NCI-H1105 treated with DMSO at 0.1 percent for 48 hours (cell line): ENCODE measurements at regions not wholly inside any gene's neighbourhood (a gene's known extent, or its start where the extent isn't known, plus 50 kb on each side); places are given as distances from the start of the nearest gene placed in this dataset.
A peak's percentile ranks its signal among the peaks of the same experiment; 100 is the strongest.
"Not testable (repeated sequence)": the region's sequence is repeated elsewhere in the genome, so short reads cannot be mapped to it uniquely, and the experiment has no call there.

Experiments
- DNase-seq: peaks from one replicate; lab custom pipeline; 2025; lab: John Stamatoyannopoulos, UW

DNA sequence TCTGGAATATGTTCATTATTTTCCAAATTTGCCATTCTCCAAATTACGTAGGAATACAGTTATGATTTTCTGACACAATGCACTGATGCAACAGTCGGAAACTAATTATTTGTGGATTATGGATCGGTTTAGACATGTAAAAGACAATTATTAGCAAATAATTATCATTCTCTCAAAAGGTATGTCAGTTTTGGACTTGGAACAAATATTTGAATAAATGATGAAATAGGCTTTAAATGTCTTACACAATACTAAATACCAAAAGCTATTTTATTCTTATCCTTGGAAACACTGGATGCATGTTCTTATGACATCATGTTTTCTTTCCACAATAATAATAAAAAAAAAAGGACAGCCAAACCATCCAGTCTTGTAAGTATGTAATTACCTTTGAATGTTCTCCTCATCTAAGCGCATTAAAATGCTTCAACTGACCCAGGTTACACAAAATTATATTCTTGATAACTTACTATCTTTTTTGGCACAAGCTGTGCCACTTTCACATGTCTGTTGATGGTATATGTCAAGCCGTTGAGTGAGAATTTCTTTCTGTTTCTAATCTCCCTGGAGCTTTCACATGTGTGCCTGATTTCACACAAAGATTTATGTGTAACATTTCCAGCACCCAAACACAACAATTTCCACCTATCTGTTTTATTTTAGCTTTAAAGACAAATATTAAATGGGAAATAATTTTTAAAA is 238.5 kb upstream of the ZNF385D start:
- peak; percentile 14 for DNase-seq

DNA sequence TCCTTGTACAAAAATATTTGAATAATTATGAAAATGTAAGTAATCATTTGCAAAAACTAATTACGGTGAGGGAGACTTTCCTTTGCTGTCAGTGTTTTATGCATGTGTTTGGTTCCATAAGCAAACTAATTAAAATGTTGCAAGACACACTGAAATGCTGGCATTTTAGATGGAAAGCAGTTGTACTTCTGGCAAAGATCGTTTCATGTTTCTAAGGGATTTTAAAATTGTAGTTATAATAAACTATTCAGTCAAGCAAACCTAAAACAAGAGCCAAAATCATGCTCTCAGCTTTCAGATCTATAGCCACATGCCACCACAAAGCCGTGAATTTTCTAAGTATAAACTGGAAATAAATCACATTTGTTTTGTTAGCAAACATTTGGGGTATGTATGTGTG is 240.1 kb upstream of the ZNF385D start:
- DNase-seq: no peak

DNA sequence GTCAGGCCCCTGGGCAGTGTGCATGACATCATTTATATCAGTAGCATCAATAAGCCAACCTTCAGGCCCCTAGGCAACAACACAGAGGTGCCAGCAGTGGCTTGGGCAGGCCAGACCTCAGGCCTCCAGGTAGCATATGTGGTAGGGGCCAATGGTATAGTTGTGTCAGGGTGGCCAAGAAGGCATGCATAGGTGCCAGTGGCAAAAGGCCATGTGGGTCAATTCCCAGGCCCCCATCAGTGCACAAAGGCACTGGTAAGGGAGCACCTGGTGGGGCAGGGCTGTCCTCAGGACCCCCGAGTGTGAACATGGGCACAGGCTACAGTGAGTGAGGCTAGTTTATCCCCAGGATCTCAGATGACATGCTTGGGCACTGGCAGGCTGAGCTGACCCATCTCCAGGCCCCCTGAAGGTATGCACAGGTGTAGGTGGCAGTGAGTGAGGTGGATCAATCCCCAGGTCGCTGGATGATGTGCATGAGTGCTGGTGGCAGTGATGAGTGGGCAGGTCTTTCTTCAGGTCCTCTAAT is 244.1 kb upstream of the ZNF385D start:
- DNase-seq: no peak

DNA sequence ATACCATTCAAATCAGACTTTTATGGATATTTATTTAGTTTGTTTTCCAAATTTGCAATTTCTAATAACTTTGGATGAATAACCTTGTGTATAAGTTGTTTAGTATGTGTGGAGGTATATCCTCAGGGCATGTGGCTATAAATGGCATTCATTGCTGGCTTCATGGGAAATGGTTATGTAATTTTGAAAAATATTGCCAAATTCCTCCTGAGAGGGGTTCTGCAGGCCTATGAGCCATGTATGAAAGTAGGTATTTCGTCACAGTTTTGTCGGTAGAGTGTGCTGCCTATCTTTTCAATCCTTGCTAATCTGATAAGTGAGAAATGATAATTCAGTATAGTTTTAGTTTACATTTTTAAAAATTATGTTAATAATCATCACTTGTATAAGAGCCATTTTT is 256.4 kb upstream of the ZNF385D start:
- no peak for DNase-seq

DNA sequence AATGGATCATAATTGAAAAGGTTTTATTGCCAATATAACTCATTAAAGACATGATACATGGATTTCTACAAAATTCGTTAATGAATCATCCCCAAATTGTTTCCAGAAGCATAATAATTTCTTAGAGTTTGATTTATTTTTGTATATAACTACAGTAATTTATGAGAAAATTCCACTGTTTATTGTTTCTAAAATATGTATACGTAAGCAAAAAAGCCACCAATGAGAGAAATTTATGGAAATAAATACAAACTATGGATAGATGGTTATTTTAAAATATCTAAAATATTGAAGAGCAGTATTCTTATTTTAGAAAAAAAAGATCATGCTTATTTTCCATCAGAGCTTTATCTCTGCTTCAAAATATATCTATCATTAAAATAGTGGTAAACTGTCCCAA is 260.0 kb upstream of the ZNF385D start:
- no peak for DNase-seq

DNA sequence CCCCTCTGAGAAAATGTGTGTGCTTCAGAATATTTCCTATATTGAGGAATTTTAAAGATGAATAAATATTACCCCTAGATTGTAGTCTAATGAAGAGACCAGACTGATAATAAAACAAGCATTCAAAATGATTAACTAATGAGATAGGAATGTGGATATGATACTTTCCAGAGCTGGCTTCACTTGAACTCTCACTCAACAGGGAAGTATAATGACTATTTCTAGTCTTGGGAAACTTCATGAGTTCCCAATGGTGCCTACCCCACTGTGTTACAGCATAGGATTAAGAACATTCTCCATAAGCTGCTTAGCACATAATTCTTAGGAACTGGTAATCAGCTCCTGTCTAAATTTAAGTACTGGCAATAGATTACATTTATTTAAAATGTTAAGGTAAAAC is 261.5 kb upstream of the ZNF385D start:
- DNase-seq: no peak

DNA sequence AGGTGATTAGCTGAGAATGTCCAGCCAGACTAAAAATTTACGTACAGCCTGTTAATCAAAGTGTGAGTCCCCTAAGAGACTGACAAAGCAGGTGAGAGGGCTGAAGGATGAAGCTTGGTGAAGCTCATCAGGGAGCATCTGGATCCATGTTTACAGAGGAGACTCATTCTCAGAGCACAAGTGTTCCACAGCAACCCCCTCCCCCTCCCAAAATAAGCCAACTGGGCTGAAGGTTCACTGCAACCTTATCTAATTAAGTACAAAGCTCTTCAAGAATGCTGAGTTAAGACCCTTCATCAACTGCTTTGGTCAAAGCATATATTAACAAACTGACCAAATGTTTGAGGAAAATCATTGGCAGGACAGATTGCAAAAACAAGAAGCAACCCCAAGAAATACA is 262.6 kb upstream of the ZNF385D start:
- no peak for DNase-seq

DNA sequence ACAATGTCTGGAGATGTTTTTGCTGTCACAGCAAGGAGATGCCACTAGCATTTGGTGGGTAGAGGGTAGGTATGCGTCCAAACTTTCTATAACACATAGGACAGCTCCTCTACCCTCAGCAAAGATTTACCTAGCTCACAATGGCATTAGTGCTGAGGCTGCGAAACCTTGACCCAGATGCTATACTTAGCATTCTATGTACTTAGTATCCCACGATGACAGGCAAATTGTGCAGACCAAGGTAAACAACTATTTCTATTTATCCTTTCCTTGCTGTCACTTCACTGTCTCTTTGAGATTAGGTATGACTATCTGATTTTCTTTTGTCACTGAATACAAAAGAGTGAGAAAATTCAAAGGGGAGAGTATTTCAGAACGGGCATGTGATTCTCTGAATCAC is 265.2 kb upstream of the ZNF385D start:
- no peak for DNase-seq

DNA sequence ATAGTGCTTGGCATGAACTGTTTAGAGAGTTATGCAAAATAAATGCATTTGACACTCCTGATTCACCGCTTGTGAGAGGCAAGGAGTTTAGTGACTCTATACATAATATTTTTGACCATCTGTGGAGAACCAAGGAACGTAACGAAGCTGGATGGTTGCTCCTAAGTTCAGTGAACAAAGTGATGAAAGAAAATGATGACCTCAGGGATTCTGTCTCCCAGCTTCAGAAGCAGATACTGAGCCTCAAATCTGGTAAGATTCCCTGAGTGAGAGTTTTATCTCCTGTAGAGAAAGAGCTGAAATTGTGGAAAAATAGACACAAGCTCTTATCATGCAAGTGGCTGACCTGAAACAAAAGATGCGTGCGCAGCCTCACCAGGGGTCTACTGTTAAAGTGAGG is 273.6 kb upstream of the ZNF385D start:
- DNase-seq: not testable (repeated sequence)

DNA sequence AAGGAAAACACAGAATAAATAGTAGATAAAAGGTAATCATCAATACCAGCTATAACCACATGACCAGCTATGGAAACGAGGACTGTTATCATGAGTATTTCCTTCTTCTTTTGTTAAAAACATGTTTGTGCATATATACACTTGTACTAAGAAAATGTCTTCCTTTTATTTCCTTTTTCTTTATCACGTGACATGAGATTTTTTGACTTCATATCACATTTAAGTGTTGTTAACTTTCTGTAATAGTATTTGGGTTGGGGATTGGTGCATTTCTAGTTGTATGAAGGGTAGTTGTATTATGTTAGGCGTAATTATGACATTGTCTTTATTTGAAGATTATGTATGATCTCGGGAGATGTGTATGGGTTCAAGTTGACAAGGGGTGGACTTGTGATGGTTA is 278.5 kb upstream of the ZNF385D start:
- DNase-seq: no peak

DNA sequence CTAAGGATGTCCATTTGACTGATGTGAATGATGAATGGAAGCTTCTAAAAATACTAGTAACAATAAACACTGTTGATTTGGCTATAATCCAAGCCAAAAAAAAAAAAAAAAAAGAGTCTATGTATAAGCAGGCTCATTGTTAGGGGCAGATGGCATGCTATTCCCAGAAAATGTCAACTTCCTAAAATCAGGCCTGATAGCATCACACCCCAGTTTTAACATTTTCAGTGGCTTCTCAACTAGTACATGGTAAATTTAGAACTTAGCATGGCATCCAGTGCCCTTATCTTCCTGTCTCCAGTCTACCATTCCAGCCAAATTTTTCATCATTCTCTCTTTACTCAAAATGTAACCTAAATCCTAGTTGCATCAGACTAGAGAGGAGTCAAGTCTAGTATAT is 288.2 kb upstream of the ZNF385D start:
- no peak for DNase-seq

DNA sequence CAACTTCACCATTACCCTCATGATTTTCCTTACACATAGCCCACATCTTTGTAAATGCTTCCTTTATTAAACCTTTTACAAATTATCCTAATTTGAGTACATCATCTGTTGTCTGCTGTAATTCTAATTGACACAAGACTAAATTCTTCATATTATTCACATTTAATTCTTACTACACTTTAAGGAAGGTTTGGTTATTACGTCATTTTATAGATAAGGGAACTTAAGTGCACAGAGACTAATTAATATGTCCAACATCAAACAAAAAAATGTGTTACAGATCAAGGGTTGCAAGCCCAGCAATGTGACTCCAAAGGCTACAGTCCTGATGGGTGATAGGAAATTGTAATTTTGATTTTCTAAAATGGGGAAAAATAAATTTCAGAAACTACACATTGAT is 289.1 kb upstream of the ZNF385D start:
- DNase-seq: no peak

DNA sequence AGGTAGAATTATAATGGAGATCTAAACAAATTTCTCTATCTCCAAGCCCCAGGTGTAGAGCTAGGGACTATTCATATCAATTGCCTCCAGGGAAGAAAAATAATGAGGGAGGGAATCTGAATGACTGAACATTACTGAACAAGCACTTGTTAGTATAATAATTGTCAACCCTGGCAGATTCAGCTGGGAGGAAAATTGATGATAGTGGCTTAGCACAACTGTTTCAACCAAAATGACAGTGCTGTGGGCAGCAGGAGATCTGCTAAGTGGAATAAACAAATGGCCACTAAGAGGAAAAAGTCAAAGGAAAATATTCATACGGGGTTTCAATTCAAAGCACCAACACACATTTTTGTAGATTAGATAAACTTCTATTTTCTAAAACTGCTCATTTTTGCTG is 294.9 kb upstream of the ZNF385D start:
- peak; percentile 47 for DNase-seq

DNA sequence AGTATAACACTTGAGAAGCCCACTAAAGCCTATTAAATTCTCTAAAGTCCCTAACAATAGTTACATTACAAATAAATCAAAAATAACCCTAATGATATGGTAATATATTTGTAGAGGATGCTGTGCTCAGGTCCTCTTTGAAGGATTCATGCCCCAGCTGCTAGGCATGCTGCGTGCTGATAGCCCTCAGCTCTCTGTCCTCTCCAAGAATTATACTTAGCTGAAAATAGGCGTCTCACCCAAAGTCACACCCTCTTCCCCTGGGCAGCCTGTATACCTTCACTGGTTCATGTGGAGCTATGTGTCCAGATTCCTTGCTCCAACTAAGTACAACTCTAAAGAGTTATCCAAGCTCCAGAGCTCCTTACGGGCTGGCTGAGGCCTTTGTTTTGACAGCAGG is 312.5 kb upstream of the ZNF385D start:
- DNase-seq: no peak

DNA sequence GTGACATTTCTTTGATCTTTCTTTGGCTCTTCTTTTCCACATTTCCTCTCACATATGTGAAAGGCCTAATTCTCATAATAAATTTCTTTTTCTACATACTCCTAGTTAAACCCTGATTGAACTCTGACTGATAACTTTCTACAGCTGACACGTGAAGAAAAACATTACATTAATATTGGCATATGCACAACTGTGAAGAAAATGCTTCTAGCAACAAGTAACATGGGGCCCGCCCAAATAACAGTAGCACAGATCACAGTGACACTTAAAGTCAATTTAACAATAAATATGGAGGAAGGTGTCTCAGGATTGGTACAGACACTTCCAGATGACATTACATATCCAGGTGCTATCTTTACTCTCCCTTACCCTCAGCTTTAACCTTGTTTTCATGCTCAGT is 317.6 kb upstream of the ZNF385D start:
- DNase-seq: no peak

DNA sequence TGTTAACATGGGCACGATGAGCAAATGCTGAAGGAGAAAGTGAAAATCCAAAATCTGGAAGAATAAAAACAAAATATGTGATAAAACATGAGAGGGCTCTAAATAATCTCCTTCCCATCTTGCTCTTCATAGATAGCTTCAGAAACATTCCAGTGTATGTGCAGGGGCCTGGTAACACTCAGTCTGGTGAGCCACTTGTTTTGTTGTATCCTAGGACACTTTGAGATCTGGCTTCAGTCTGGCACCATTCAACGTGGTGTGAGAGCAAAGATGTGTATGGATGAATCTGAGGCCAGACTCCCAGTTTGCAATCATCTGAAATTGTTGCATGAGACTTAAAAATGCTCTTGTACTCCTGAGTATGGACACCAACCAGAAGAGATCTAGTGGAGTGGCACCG is 337.2 kb upstream of the ZNF385D start:
- DNase-seq: no peak

DNA sequence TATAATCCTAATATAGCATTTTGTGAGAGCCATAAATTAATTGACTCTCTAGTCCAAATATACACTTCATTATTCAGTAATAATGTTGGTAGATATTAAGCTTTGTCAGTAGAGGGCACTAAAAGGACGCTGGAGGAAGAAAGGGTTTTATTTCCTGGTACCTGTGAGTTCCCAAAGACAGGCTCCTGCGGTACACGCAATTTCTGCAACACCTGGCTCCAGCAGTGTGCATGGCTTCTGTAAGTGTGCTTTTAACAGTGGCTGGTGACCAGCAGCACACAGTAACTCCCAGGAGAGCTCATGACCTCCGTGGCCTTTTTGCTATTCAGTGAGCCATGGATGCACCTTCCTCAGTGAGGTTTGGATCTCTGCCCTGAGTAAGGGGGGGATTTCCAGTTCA is 338.3 kb upstream of the ZNF385D start:
- peak; percentile 26 for DNase-seq

DNA sequence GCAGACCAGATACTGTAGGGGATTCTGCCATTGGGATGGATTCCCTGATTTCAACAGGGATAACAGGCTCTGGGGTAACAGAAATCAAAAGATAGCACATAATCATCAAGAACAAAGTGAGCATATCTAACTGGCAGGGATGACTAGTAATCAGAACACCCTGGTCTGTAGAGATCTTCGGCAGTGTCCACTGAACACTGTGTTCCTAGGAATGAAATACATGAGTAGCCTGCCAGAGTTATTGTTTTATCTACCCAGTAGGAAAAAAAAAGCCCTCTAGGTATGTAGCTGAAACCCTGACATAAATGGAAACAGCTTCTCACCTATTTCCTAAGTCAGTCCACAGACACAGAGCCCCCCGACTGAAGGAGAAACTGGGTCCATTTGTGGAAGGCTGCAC is 340.3 kb upstream of the ZNF385D start:
- DNase-seq: no peak

DNA sequence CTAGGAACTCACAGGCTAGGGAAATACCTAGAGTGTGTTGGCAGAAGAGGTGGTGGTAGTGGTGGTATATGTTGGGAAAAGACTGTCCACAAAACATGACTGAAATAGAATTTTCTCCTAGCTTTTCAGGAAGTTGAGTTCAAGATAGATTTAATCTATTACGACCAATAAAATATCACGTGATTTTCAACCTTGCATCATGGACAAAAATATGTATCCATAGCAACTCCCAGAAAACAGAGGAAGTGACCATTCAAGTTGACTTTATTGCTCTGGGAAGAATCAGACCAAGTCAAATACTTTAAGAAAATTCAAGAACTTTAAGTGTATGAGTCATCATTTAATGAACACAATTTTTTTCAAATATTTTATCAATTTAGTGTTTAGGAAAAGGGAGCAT is 347.0 kb upstream of the ZNF385D start:
- no peak for DNase-seq

DNA sequence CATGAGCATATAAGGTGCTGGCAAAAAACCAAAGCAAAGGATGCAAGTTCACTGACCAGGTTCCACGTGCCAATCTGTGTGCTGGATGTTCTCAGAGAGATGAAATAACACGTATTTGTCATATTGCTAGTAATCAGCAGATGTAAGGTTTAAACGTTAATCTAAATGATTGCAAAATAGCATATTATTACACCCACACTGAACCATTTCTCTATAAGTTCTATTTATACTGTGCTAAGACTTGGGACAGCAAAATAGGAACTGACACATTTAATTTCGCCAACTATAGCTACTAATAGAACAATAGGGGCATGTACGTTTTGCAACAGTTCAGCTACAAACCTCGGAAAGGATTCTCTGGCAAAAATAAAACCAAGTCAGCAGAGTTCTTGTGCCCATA is 350.3 kb upstream of the ZNF385D start:
- no peak for DNase-seq

DNA sequence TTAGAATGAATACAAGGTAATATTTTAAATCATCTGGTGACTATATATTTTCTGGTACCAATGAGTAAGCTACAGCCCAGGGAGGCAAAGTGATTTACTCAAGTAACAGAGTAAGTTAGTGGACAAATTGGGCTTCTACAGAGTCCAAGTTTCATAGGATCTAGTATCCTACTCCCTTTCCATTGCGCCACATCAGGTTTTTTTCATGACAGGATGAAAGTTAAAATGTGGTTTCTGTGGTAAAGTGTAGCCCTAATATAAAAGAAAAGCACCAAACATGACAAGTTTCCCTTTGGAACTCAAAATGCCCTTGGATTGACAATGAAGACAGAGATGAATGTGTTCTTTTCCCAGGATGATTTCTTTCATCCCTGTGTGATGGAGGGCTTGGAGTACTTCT is 350.8 kb upstream of the ZNF385D start:
- no peak for DNase-seq

DNA sequence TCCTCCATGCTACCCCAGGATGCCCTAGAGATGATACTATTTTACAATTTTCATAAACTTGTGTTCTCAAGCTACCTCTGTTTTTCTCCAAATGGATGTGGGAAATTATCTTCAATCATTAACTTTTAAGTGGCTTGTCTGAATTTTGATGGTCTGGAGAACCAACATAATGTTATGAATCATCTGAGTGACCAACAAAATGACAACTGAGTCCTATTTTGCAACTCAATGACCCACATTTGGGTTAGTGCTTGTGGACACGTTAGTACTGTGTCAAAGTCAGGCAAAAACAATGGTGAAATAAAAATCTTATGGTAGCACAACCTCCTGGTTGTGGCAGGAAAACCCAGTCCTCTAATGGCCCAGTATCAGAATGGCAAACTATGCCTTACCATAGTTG is 352.4 kb upstream of the ZNF385D start:
- DNase-seq: no peak

DNA sequence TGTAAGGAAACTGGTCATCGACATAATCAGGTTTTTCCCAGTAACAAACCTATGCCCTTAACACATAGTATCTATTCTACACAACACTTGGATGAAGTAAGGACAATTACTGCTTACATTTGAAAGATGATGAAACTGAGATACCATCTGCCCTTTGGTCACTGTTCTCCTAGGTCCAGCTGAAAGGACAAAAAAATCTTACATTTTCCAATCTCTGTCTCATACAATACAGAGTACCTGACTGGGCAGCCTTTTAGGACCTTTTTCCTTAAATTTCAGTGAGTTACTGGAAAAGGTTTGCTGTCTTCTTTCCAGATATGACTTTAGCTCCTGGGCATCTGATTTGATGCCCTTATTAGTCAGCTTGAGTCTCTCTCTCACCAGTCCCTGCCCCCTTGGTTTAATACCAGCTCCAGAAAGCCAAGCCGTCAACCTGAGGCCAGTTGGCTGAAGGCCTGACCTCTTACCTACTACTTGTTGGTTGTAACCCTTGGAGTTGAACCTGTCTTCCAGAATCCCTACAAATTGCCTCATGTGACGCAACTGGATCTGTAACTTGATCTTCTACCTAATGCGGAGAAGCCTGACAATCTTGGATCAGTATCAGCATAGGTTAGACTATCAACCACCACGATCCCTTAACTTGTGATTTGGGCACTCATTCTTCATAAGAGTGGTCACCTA is 355.3 kb upstream of the ZNF385D start:
- no peak for DNase-seq

DNA sequence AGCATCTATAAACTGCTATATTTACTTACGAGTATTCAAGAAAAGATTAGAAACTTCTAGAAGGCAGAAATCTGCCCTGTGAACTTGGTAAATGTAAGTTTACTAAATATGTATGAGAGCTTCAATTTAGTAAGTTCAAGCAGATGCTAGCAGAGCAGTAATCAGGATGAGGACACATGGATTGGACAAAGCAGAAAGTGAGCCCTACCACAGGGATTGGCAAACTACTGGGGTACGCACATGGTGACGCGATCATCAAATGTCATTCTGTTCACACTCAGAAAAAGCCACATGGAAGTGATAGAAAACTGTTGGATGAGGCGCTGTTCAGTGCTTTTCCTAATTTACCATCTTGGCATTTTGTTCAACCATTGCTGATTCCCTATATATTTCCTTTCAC is 360.2 kb upstream of the ZNF385D start:
- no peak for DNase-seq
